D341Med (cell line): ENCODE measurements at regions not wholly inside any gene's neighbourhood (a gene's known extent, or its start where the extent isn't known, plus 50 kb on each side); places are given as distances from the start of the nearest gene placed in this dataset.

Experiments used
- DNase-seq: peaks from one replicate; pipeline ENCODE4 v3.0.0; 2012; ENCODE audit warnings: low spot score

- no peak for DNase-seq
These were observed 486.0 kb downstream of the KCNJ2 start for GRCh38 chr17:70655176-70655958.

DNA sequence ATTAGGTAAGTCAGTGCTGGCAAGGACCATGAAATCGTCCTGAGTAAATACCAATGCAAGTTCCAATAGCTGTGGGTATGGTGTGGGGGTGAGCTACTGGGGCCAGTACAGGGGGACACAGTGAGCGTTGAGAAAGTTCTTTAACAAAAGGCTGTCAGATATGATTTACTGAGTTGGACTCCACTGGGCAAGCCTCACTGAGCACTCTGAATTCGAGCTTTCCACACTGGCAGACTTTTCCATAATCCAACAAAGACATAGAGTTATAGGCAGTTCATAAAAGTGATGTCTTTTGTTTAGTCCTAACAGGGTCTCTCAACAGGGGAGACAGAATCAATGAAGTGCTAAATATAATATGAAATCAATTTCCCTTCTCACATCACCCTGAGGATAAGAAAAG lies 489.0 kb downstream of the KCNJ2 start:
- DNase-seq, result no peak

DNA sequence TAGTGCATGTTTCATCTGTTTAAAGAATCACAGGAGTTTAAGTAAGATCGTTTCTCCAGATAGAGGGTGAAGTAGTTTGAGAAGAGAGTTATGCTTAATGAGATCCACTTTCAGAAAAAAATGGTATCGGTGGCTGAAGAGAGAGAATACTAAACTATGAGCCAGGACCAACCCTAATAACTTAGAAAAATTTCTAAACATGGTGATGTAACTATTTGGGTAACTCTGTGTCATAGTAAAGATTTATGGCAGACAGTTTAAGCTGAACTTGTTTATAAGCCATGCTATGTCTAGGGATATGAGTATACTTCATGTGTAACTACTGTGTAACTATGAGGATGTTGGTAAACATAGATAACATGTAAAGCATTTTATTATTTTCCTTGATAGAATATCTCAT lies 489.5 kb downstream of the KCNJ2 start:
- DNase-seq, result no peak

DNA sequence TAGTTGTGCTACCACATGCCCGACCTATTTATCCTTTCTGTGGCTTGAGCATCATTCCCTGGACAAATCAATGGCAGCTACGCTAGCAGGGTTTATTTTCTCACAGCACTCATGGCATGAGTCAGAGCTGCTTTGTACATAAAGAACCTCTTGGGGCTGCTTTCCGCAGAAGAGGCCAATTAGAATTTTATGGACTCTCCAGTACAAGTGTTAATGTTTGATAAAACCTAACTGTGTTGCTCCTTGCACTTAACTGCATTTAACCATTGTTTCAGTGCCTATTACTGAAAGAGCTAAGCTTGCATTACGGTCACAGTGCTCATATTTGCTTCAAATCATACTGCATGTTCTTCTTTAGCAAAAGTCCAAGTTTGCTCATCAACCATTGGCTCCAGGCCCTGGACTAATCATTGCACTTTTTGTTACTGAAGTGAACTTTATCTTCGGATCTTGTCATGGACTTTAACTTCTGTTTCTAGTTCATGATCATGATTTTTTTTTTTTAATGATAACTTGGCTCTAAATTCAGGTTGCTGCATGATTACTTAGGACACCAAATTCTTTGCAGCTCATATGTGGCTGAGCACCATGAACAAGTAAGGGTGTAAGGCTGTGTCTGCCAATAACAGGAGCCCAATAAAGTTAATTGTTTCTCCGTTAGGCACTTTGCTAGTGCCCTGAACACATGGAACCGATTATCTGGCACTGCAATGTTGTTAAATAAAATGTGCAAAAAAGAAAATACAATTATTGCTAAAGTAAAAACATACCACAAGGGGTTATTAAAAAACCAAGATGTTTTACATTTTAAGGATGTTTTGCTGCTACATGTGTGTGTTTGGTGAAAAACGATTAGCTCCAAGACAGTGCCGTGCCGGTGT lies 492.2 kb downstream of the KCNJ2 start:
- no peak for DNase-seq

GRCh38 chr17:70668276-70668937 lies 499.1 kb downstream of the KCNJ2 start:
- no peak for DNase-seq

DNA sequence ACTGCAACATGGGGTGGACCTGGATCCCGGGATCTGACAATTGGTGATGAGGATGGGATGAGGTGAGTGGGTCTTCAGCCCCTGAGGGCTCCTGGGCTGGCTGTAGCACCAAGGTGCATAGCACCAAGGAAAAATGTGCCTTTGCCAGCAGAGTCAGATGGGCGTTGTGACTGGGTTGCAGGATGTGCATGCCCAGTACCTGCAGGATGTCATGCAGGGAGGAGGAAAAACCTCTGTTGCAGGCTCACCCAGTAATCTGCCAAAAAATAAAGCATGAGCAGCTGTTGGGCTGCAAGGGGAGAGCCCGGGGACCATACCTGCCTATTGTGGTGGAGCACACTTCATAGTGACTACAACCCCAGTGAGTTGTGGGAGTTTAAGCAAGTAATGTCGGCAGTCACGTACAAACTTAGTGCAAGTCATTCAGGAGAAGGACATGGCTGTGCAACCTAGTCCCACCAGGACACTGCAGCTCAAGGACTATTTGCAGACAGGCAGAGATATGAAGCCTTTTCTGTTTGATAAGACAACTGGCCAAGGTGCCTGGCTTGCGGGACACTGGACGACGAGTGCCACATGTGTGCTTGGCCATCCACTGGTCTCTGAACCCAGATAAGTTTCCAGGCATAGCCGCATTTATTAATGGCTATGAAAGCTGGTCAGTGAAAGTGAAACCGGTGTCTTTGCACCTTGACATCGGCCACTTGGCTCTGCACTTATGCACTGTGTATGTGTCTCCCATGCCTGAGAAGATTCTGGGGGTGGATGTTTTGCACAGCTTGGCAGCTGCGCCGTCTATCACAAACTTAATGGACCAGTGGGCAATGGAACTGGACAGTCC lies 499.8 kb downstream of the KCNJ2 start:
- DNase-seq, result no peak

- no peak for DNase-seq
These were observed 504.7 kb downstream of the KCNJ2 start for GRCh38 chr17:70674061-70674460.

- DNase-seq, result no peak
These were observed 505.8 kb downstream of the KCNJ2 start for GRCh38 chr17:70675070-70675590.

DNA sequence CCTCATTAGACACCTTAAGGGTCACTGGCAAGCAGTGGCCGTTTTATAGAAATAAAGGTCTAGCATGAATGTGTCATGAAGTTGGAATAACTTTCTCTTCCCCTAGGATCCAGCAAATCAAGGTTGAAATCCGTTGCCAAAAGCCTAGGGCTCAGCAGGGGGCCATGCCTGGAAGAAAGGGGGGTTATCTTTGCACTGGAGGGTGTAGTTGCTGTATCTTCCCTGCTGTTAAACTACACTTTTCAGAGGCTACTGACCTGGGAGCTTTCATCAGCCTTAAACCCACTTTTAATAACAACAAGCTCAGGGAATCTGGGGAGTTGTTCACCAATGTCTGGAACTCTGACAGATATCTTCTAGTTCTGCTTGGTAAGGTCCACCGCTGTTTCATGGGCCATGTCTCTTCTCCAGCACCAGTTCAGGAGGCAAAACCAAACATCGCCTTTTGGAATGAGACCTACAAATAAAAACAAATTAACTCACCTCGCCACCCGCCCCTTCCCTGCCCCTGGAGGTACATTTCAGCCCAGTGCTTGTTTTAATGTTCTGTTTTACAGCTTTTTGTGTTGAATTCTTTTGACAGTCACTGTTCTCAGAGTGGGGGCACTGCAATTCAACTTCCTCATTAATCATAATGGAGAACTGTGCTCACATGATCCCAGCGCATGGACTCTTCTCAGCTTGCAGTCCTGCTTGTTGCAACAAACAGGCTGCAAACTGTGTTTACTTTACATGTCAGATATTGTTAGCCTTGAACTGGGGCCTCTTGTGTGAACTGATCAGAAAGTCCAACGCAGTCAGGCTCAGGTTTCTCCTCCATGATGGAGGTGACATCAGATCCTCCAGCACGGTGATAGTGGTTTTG lies 508.7 kb downstream of the KCNJ2 start:
- DNase-seq, result no peak

- DNase-seq, result no peak
These were observed 509.6 kb downstream of the KCNJ2 start for GRCh38 chr17:70678889-70679288.

DNA sequence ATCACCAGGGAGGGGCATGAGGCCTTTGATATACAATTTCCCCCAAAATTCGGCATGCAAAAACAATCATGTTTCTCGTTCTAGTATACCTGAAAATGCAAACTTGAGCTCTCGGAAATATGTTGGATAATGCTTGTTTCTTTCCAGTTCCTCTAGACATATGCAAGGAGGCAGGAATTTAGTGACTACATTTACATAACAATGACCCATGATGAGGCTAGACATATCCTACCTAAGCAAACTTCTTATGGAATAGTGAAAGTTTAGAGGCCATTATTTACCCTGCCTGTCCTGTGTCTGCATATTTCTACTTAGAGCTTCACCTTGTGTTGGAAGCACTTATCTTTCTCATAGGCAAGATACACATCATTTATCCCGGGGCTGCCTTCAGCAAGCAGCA lies 514.6 kb downstream of the KCNJ2 start:
- no peak for DNase-seq

DNA sequence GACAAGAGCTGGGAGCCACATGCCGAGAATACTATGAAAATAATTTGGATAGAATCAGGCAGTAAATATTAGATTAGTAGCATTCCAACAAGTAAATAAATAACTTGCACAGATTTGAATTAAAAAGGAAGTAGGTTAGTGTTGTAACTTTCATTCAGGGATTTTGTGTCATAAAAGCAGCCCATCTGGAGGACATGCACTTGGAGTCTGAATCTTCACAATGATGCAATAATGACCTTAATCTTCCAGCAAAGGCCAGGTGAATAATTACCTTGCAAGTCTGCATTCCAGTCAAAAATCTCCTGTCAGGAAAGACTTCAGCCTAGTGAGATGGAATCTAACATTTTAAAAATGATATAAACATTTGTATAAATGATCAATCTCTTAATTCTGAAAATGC lies 518.1 kb downstream of the KCNJ2 start:
- no peak for DNase-seq

DNA sequence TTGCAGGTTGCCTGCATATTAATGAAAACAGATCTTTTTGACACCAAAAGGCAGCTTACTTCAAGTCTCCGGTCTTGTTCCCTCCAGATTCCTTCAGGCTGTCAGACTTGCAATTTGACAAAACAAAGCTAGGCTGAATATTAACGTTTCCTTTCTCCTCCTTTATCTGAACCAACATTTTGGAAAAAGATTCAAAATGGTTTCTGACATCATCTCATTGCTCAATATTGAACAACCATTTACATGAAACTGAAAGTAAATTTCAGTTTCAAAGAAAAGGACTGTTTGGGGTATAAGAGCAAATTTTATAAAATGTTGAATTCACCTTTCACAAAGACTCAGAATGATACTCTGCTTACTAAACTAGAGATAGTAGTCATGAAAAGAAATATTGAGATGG lies 521.8 kb downstream of the KCNJ2 start:
- no peak for DNase-seq

- no peak for DNase-seq
These were observed 530.1 kb downstream of the KCNJ2 start for GRCh38 chr17:70699408-70699807.

- DNase-seq, result no peak
These were observed 533.4 kb downstream of the KCNJ2 start for GRCh38 chr17:70702683-70703255.

DNA sequence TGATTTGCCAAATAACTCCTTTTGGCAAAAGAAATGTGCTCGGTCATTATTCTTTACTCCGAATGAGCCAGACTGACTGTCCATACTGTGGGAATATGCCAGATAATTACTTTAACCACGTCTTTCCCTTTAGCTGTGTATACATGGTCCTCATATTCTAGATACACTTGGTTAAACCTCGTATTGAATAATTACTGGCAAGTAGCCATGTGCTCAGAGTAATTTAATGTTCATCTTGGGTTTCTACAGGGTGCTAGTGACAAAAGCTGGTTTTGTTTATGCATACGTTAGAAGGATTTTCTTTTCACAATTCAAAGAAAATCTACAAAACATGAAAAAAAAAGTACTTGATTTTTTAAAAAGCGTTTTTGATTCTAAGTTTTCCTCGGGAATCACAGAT lies 540.3 kb downstream of the KCNJ2 start:
- DNase-seq, result no peak

- no peak for DNase-seq
These were observed 544.4 kb downstream of the KCNJ2 start for GRCh38 chr17:70713694-70714093.

GRCh38 chr17:70716551-70716950 lies 547.2 kb downstream of the KCNJ2 start:
- no peak for DNase-seq

GRCh38 chr17:70717042-70717441 lies 547.7 kb downstream of the KCNJ2 start:
- DNase-seq, result no peak

DNA sequence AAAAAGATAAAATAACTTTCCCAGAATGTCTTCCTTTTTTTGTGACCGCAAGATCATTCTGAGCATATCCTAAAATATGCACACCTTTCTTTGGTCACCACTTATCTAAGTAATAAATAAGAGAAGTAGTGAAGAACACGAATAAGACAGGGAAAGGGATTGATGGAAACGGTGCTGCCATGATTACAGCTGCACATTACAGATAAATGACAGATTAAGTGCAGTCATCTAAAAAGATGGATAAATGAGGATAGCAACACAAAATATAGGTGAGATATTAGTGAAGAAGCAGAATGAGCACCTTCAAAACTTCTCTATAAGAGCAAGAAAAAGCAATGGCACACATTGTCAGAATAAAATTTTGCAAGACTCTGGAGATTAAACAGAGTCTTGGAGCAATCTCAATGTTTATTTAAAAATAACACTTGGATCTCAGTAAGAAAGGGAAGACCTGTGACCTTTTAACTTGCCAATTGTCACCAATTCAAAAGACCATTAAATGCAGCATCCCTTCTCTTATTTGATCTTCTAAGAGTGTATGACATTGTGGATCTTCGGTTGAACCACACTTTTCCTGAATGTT lies 567.1 kb downstream of the KCNJ2 start:
- no peak for DNase-seq
